MCF 10A (cell line): ENCODE measurements at regions not wholly inside any gene's neighbourhood (a gene's known extent, or its start where the extent isn't known, plus 50 kb on each side); places are given as distances from the start of the nearest gene placed in this dataset.

Source experiments
- BruUV-seq: library from RNA; stranded (reverse); fragments of 400-500 nt; replicated peaks from 2 replicates; lab custom pipeline; 2021; lab: Mats Ljungman, UMichigan
- CTCF ChIA-PET: fragments of 300-600 bp; sonication (Branson Sonifier 250); formaldehyde crosslinking; extraction: SDS; loops from one replicate; lab custom pipeline; 2021; ENCODE audit warnings: antibody characterized with exemption, inconsistent platforms; lab: Yijun Ruan, JAX
- POLR2A ChIA-PET: fragments of 300-600, 350-650 bp; sonication (Branson Sonifier 250); formaldehyde crosslinking; extraction: SDS; loops from one replicate; lab custom pipeline; 2020; ENCODE audit warnings: antibody characterized with exemption, inconsistent platforms; lab: Yijun Ruan, JAX
- DNase-seq: peaks from one replicate; pipeline ENCODE4 v3.0.0-alpha.2; 2018; ENCODE audit not compliant: unreplicated experiment
- H3K27ac Mint-ChIP-seq: one replicate; pipeline ENCODE4 v1.8.0; 2022; ENCODE audit warnings: mild to moderate bottlenecking, low read depth, mixed read lengths; ENCODE audit not compliant: unreplicated experiment
- H3K27me3 Mint-ChIP-seq: one replicate; pipeline ENCODE4 v1.8.0; 2022; ENCODE audit warnings: mixed read lengths; ENCODE audit not compliant: insufficient read depth, unreplicated experiment
- H3K36me3 Mint-ChIP-seq: one replicate; pipeline ENCODE4 v1.8.0; 2022; ENCODE audit warnings: mild to moderate bottlenecking, moderate library complexity, mixed read lengths; ENCODE audit not compliant: insufficient read depth, unreplicated experiment
- H3K4me1 Mint-ChIP-seq: one replicate; pipeline ENCODE4 v1.8.0; 2022; ENCODE audit warnings: mixed read lengths; ENCODE audit not compliant: insufficient read depth, unreplicated experiment
- H3K4me3 Mint-ChIP-seq: one replicate; pipeline ENCODE4 v1.8.0; 2022; ENCODE audit warnings: mild to moderate bottlenecking, moderate library complexity, mixed read lengths; ENCODE audit not compliant: unreplicated experiment
- H3K9me3 Mint-ChIP-seq: one replicate; pipeline ENCODE4 v1.8.0; 2022; ENCODE audit warnings: mixed read lengths; ENCODE audit not compliant: unreplicated experiment
- CTCF ChIP-seq: fragments of 200-600 bp; IDR thresholded peaks from one replicate; pipeline ENCODE4 v1.8.0; 2022; ENCODE audit warnings: antibody characterized with exemption, mild to moderate bottlenecking; ENCODE audit not compliant: unreplicated experiment
- intact Hi-C: fragments of 100-400 bp; cut with micrococcal nuclease; formaldehyde crosslinking; loops from 2 replicates; pipeline ENCODE4 v1.14.1; 2022

DNA sequence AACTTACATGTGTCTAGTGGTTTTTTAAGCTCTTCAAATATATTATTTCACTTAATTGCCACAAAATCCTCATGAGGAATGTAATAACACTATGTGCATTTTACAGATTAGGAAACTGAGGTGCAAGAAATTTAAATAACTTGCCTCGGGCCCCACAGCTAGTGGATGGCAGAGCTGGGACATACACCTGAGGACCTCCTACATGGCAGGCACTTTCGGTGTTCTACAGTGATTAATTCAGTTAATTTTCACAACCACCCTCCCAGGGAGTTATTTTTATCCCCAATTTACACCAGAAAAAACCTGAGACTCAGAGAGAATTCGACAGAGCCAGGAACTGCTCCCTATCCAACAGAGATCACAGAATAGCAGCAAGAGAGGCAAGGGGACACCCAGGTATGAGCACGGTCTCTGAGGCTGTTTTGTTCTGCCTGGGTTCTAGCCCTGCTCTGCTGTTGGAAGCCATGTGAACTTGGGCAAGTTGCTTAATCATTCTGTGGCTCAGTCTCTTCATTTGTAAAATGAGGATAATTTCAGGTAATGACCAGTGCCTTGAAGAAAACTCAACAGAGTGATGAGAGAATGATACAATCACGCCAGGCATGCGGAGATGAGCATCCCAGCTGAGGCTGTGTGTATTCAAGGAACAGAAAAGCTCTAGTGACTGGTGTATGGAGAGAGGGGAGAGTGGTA is 82.3 kb downstream of the MYCN start:
- CTCF ChIA-PET: interaction anchor here (0.7 to 1.1 kb wide), 3 partner anchors 17 to 92 kb away, joined by 3 read pairs; no protein-coding TSS in a partner anchor
- Mint-ChIP-seq H3K27ac (no peak overlapping the region), H3K4me1 (no peaks in the 10 kb centered on the region), H3K4me3 (no peak overlapping the region), H3K27me3 (peaks cover 49% of the 10 kb centered on the region), H3K36me3 (no peaks in the 10 kb centered on the region), H3K9me3 (peaks cover 15% of the 10 kb centered on the region)
- POLR2A ChIA-PET: interaction anchor here (1.6 kb wide), 1 partner anchor 9 kb away, joined by 3 read pairs; no protein-coding TSS in a partner anchor
- no TSS peak for BruUV-seq
- no peak for TF ChIP-seq CTCF
- intact Hi-C loops: no loop called here
- DNase-seq: no peak

DNA sequence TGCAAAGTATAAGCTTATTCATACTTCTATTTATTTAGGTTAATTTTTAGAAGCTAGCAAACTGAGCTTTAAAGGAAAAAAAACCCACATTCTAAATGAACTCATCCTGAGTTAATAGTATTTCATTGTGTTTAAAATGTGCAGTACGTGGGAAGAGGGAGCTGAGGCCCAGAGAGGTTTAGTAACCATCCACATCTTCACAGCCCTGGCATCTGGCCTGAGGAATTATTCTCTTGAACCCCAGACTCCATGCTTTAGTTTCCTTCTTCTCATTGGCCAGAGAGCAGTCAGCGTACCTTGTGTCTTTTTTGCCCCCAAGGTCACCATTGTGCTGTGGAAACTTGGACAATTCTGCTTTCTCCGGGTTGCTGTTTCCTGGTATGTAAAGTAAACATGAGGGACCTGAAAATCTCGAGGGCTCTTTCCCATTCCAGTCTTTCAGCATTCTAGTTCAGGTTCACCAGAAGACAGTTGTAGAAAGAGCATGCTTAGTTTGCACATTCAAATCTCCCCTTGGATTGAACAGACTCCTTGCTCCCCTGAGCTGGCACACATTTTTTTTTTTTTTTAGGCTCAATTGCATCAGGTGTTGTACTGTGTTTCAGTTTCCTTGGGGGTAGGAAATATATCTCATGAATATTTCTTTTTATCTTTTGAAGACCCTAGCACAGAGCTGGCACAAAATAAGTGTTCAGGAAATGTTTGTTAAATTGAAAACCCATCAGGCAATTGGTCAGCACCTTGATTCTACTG is 81.4 kb downstream of the MYCN start:
- ChIA-PET CTCF (interaction anchor here (0.7 to 1.1 kb wide), 3 partner anchors 16 to 93 kb away, joined by 3 read pairs; no protein-coding TSS in a partner anchor), POLR2A (interaction anchor here (1.6 kb wide), 1 partner anchor 8 kb away, joined by 3 read pairs; no protein-coding TSS in a partner anchor)
- no peaks in the 10 kb centered on the region for H3K36me3 Mint-ChIP-seq
- peaks cover 49% of the 10 kb centered on the region for H3K27me3 Mint-ChIP-seq
- H3K9me3 Mint-ChIP-seq: peaks cover 15% of the 10 kb centered on the region
- H3K27ac Mint-ChIP-seq: no peak overlapping the region
- no peak for DNase-seq
- no TSS peak for BruUV-seq
- intact Hi-C loops: no loop called here
- H3K4me3 Mint-ChIP-seq: no peak overlapping the region
- no peaks in the 10 kb centered on the region for H3K4me1 Mint-ChIP-seq
- TF ChIP-seq CTCF: no peak

DNA sequence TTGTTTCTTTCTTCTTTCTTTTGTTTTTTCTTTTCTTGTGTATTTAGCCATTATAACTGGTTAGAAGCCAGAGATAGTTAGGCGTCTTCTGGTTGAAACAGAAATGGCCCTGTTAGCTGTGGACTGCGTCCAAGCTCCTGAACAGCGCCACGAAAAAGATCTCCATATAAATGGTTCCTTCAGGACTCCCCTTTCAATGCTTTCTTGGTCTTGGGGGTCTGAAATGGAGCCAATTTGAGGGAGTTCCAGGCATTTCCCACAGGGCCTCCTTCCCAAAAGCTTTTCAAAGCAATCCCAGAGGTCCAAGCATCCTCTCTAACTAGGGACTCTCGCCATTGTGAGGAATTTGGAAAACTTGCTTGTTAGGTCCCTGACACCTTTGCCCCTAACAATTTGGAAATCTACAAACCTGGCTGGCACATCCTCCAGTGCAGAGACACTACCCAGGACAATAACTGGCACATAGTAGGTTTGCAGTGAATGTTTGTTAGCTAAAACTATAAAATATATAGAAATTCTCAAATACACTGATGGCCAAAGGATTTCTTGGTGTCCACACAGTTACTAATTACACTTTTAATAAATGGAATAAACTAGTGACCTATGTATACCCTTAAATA is 80.1 kb downstream of the MYCN start:
- Mint-ChIP-seq H3K27ac (no peak overlapping the region), H3K4me3 (no peak overlapping the region), H3K27me3 (peaks cover 42% of the 10 kb centered on the region), H3K36me3 (no peaks in the 10 kb centered on the region), H3K4me1 (no peaks in the 10 kb centered on the region), H3K9me3 (peaks cover 6% of the 10 kb centered on the region)
- BruUV-seq: no TSS peak
- TF ChIP-seq CTCF: no peak
- intact Hi-C loops: no loop called here
- no peak for DNase-seq
- POLR2A ChIA-PET: no interaction called here
- CTCF ChIA-PET: interaction anchor here (0.5 to 0.7 kb wide), 2 partner anchors 46 to 80 kb away, joined by 3 to 4 read pairs; partner anchors contain the start of gene MYCN
